Ovary (tissue), 3 donors: ENCODE measurements at regions not wholly inside any gene's neighbourhood (a gene's known extent, or its start where the extent isn't known, plus 50 kb on each side); places are given as distances from the start of the nearest gene placed in this dataset.

Source experiments
- EP300 ChIP-seq: sonication (generic); formaldehyde crosslinking; IDR thresholded peaks from one replicate; pipeline ENCODE4 v1.6.1; 2017; ENCODE audit warnings: antibody characterized with exemption
- POLR2A ChIP-seq: fragments of 450-650 bp; IDR thresholded peaks from one replicate; pipeline ENCODE4 v1.6.1; 2017; ENCODE audit warnings: antibody characterized with exemption, mild to moderate bottlenecking, moderate library complexity
- TF ChIP-seq, protein P1 (sequence below), 3 donors: fragments of 450-650 bp in 2 of 3; fragments of 200-600 bp in 1 of 3; IDR thresholded peaks; one replicate each; pipeline versions ENCODE4 v1.5.1 to v1.8.0; 2016 to 2022; ENCODE audit warnings: antibody characterized with exemption in 3 of 3, mild to moderate bottlenecking in 1 of 3
- donor health status: DM: no; HTN: no; CAD: no.

DNA sequence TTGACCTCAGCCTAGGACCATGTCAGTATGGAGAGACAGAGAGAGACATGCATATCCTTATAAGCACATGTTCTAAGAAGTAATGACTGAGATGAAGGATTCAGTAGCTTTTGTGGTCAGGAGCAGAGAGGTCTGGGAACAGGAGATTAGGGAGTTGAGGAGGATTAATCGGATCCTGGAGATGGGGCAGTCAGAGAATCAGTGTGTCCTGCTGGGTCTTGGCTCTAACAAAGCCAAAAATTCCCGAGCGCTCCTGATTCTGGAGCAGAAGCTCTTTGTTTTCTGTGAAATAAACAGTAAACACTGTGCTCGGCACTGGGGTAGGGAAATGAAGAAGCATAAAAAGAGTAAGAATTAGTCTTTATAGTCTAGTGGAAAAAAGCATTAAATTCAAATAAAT is 520.0 kb upstream of the CLINT1 start:
- TF ChIP-seq, protein P1, sequence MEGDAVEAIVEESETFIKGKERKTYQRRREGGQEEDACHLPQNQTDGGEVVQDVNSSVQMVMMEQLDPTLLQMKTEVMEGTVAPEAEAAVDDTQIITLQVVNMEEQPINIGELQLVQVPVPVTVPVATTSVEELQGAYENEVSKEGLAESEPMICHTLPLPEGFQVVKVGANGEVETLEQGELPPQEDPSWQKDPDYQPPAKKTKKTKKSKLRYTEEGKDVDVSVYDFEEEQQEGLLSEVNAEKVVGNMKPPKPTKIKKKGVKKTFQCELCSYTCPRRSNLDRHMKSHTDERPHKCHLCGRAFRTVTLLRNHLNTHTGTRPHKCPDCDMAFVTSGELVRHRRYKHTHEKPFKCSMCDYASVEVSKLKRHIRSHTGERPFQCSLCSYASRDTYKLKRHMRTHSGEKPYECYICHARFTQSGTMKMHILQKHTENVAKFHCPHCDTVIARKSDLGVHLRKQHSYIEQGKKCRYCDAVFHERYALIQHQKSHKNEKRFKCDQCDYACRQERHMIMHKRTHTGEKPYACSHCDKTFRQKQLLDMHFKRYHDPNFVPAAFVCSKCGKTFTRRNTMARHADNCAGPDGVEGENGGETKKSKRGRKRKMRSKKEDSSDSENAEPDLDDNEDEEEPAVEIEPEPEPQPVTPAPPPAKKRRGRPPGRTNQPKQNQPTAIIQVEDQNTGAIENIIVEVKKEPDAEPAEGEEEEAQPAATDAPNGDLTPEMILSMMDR (IDR thresholded peaks at IDR 0.05), result no peak
- no peak for TF ChIP-seq EP300
- TF ChIP-seq POLR2A, result no peak
